ENCODE measurements at regions not wholly inside any gene's neighbourhood (a gene's known extent, or its start where the extent isn't known, plus 50 kb on each side); places are given as distances from the start of the nearest gene placed in this dataset.

- no peak for TF ChIP-seq CTCF (conservative IDR thresholded peaks at IDR 0.05; ENCODE audit: low read depth, low read length)
- TF ChIP-seq POLR2A (IDR thresholded peaks at IDR 0.05; ENCODE audit: low read depth, low read length): no peak
- no peak for TF ChIP-seq RFX5 (IDR thresholded peaks at IDR 0.05; ENCODE audit: low read depth, low read length)
- TF ChIP-seq MAFK (IDR thresholded peaks at IDR 0.05; ENCODE audit: low read depth, low read length): no peak
- no peak for TF ChIP-seq CEBPB (IDR thresholded peaks at IDR 0.05; ENCODE audit: low read depth, low read length)
- no peak for TF ChIP-seq RAD21 (IDR thresholded peaks at IDR 0.05; ENCODE audit: low read length)
- TF ChIP-seq, protein P1, sequence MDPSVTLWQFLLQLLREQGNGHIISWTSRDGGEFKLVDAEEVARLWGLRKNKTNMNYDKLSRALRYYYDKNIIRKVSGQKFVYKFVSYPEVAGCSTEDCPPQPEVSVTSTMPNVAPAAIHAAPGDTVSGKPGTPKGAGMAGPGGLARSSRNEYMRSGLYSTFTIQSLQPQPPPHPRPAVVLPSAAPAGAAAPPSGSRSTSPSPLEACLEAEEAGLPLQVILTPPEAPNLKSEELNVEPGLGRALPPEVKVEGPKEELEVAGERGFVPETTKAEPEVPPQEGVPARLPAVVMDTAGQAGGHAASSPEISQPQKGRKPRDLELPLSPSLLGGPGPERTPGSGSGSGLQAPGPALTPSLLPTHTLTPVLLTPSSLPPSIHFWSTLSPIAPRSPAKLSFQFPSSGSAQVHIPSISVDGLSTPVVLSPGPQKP (IDR thresholded peaks at IDR 0.05; ENCODE audit: borderline replicate concordance, low read depth, low read length): no peak
Measured at GRCh38 chr18:22271030-22271429, 101.6 kb downstream of the GATA6 start.

Data from IMR-90 (cell line).